Esophagus muscularis mucosa (tissue), 4 donors: ENCODE measurements at regions not wholly inside any gene's neighbourhood (a gene's known extent, or its start where the extent isn't known, plus 50 kb on each side); places are given as distances from the start of the nearest gene placed in this dataset.

Experiments
- EP300 ChIP-seq: sonication (generic); formaldehyde crosslinking; IDR thresholded peaks from one replicate; pipeline ENCODE4 v1.6.1; 2017; ENCODE audit warnings: antibody characterized with exemption
- POLR2A ChIP-seq: fragments of 450-650 bp; IDR thresholded peaks from one replicate; pipeline ENCODE4 v1.6.1; 2017; ENCODE audit warnings: antibody characterized with exemption, moderate library complexity, mild to moderate bottlenecking, low read depth
- POLR2AphosphoS5 ChIP-seq, 2 donors: sonication (generic); formaldehyde crosslinking; IDR thresholded peaks; one replicate each; pipeline ENCODE4 v1.6.1; 2017; ENCODE audit warnings: antibody characterized with exemption in 2 of 2
- TF ChIP-seq, protein P1 (sequence below), 3 experiments: fragments of 200-600 bp in 2 of 3; fragments of 450-650 bp in 1 of 3; sonication (generic) in 2 of 3; IDR thresholded peaks; one replicate each; pipeline ENCODE4 v1.5.1; 2017 to 2019; ENCODE audit warnings: antibody characterized with exemption in 3 of 3, mild to moderate bottlenecking in 2 of 3, moderate library complexity in 1 of 3

DNA sequence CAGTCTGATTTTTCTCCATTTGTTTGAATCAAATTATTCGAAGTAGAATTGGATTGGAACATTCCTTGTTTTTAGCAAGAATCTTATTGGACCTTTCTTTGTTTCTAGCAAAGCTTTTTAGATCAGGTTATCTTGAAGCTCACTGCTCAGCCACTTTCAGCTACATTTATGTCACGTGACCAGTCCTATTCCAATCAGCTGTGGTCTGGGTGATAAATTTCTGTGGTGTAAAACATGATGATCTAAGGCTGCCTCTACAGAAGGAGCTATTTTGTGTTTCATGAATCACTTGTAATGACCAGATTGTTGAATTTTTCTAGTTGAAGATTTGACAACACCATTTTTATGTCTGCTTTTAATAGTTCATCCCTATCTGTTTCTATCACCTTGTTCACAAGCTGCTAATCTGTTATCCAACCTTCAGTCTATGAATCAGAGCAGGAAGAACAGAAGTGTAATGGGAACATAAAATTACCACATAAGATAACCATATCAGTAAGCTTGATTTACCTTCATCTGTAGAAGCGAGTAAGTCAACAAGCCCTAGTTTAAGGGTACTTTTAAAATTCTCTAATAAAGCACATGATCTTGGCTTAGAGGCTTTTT lies 101.0 kb upstream of the MAP3K7 start:
- TF ChIP-seq, protein P1, sequence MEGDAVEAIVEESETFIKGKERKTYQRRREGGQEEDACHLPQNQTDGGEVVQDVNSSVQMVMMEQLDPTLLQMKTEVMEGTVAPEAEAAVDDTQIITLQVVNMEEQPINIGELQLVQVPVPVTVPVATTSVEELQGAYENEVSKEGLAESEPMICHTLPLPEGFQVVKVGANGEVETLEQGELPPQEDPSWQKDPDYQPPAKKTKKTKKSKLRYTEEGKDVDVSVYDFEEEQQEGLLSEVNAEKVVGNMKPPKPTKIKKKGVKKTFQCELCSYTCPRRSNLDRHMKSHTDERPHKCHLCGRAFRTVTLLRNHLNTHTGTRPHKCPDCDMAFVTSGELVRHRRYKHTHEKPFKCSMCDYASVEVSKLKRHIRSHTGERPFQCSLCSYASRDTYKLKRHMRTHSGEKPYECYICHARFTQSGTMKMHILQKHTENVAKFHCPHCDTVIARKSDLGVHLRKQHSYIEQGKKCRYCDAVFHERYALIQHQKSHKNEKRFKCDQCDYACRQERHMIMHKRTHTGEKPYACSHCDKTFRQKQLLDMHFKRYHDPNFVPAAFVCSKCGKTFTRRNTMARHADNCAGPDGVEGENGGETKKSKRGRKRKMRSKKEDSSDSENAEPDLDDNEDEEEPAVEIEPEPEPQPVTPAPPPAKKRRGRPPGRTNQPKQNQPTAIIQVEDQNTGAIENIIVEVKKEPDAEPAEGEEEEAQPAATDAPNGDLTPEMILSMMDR (IDR thresholded peaks at IDR 0.05) = no peak
- TF ChIP-seq POLR2AphosphoS5 (IDR thresholded peaks at IDR 0.05) (no peak), POLR2A (no peak), EP300 (no peak)
